Liver (tissue), 3 donors: ENCODE measurements at regions not wholly inside any gene's neighbourhood (a gene's known extent, or its start where the extent isn't known, plus 50 kb on each side); places are given as distances from the start of the nearest gene placed in this dataset.

ENCODE experiments used
- SP1 ChIP-seq: IDR thresholded peaks from 2 replicates; pipeline ENCODE4 v1.6.1; 2018; ENCODE audit warnings: antibody characterized with exemption, mild to moderate bottlenecking
- TF ChIP-seq, protein P1 (sequence below): fragments of 150-350 bp; IDR thresholded peaks from 2 replicates; pipeline ENCODE4 v1.5.1; 2017; ENCODE audit warnings: improper control_type of control experiment, low read depth, low read length; ENCODE audit not compliant: missing input control
- TF ChIP-seq, protein P2 (sequence below): IDR thresholded peaks from 2 replicates; pipeline ENCODE4 v1.6.1; 2016; ENCODE audit warnings: antibody characterized with exemption
- donor health status: healthy.
- donor health status: healthy.

DNA sequence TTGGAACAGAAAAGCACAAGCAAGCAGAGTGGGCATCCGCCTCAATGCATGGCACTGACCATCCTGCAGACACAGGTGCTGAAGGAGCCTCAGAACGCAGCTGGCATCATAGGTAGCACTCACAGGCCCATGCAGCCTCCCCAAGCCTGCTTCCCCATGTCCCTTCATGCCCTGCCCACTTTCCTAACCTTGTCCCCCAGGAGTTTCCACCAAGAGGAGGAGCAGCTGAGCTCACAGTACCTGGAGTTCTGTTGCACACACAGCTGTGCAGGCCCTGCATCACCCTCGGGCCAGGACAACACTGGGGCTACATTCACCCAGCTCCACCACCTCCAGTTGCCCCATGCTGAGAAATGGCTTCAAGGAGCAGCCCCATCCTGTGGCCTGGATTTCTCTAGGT, 83.4 kb downstream of the SETD4 start:
- TF ChIP-seq, protein P1, sequence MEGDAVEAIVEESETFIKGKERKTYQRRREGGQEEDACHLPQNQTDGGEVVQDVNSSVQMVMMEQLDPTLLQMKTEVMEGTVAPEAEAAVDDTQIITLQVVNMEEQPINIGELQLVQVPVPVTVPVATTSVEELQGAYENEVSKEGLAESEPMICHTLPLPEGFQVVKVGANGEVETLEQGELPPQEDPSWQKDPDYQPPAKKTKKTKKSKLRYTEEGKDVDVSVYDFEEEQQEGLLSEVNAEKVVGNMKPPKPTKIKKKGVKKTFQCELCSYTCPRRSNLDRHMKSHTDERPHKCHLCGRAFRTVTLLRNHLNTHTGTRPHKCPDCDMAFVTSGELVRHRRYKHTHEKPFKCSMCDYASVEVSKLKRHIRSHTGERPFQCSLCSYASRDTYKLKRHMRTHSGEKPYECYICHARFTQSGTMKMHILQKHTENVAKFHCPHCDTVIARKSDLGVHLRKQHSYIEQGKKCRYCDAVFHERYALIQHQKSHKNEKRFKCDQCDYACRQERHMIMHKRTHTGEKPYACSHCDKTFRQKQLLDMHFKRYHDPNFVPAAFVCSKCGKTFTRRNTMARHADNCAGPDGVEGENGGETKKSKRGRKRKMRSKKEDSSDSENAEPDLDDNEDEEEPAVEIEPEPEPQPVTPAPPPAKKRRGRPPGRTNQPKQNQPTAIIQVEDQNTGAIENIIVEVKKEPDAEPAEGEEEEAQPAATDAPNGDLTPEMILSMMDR, result no peak
- TF ChIP-seq SP1, result no peak
- TF ChIP-seq, protein P2, sequence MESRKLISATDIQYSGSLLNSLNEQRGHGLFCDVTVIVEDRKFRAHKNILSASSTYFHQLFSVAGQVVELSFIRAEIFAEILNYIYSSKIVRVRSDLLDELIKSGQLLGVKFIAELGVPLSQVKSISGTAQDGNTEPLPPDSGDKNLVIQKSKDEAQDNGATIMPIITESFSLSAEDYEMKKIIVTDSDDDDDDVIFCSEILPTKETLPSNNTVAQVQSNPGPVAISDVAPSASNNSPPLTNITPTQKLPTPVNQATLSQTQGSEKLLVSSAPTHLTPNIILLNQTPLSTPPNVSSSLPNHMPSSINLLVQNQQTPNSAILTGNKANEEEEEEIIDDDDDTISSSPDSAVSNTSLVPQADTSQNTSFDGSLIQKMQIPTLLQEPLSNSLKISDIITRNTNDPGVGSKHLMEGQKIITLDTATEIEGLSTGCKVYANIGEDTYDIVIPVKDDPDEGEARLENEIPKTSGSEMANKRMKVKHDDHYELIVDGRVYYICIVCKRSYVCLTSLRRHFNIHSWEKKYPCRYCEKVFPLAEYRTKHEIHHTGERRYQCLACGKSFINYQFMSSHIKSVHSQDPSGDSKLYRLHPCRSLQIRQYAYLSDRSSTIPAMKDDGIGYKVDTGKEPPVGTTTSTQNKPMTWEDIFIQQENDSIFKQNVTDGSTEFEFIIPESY, result no peak
